ENCODE measurements at regions not wholly inside any gene's neighbourhood (a gene's known extent, or its start where the extent isn't known, plus 50 kb on each side); places are given as distances from the start of the nearest gene placed in this dataset.

DNA sequence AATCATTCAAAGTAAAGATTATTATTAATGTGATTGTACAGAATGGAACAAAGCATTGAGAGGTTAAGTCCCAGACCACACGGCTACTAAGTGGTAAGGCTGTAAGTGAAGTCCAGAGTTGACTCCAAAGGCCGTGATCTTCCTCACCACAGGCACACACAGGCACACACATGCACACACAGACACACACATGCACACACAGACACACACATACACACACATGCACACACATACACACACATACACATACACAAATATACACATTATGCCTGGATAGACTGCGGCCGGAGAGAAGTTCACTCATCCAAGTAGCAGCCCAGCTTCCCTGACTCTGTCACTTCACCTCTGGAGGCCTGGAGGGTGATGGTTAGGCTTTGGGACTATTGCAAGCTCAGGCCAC is 121.9 kb downstream of the HLX start:
- no peak overlapping the region for H3K4me3 ChIP-seq (ENCODE audit: low read length)
- no peaks in the 10 kb centered on the region for H3K9me2 ChIP-seq (ENCODE audit: insufficient read depth, low read length)
- no peaks in the 10 kb centered on the region for H3K9me3 ChIP-seq (ENCODE audit: low read length)
- H3K4me2 ChIP-seq (ENCODE audit: low read length) = no peak overlapping the region
- no peak overlapping the region for H3K27ac ChIP-seq (ENCODE audit: low read length)
- H3K36me3 ChIP-seq (ENCODE audit: insufficient read depth, low read length) = no peaks in the 10 kb centered on the region
- no peaks in the 10 kb centered on the region for H3F3A ChIP-seq (ENCODE audit: insufficient read depth, low read length, poor library complexity, severe bottlenecking)
- H3K9ac ChIP-seq (ENCODE audit: low read length) = no peak overlapping the region
- TF ChIP-seq, protein P1, sequence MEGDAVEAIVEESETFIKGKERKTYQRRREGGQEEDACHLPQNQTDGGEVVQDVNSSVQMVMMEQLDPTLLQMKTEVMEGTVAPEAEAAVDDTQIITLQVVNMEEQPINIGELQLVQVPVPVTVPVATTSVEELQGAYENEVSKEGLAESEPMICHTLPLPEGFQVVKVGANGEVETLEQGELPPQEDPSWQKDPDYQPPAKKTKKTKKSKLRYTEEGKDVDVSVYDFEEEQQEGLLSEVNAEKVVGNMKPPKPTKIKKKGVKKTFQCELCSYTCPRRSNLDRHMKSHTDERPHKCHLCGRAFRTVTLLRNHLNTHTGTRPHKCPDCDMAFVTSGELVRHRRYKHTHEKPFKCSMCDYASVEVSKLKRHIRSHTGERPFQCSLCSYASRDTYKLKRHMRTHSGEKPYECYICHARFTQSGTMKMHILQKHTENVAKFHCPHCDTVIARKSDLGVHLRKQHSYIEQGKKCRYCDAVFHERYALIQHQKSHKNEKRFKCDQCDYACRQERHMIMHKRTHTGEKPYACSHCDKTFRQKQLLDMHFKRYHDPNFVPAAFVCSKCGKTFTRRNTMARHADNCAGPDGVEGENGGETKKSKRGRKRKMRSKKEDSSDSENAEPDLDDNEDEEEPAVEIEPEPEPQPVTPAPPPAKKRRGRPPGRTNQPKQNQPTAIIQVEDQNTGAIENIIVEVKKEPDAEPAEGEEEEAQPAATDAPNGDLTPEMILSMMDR (IDR thresholded peaks at IDR 0.05; ENCODE audit: poor library complexity, severe bottlenecking) = no peak
- TF ChIP-seq SMC3 (conservative IDR thresholded peaks at IDR 0.05; ENCODE audit: poor library complexity) = no peak
- no peak for TF ChIP-seq MXI1 (conservative IDR thresholded peaks at IDR 0.05; ENCODE audit: poor library complexity, severe bottlenecking)
- no peak for TF ChIP-seq RAD21 (conservative IDR thresholded peaks at IDR 0.05)
- no peak for TF ChIP-seq TAF1 (IDR thresholded peaks at IDR 0.05; ENCODE audit: low read depth)
- H3K27me3 ChIP-seq (ENCODE audit: insufficient read depth, low read depth, low read length) = no peaks in the 10 kb centered on the region
- no peaks in the 10 kb centered on the region for H3K79me2 ChIP-seq (replicated peaks; ENCODE audit: insufficient read depth, low read length)
- no peaks in the 10 kb centered on the region for H4K20me1 ChIP-seq (ENCODE audit: insufficient read depth)
- H2AFZ ChIP-seq (ENCODE audit: low read depth, low read length) = no peak overlapping the region

DNA sequence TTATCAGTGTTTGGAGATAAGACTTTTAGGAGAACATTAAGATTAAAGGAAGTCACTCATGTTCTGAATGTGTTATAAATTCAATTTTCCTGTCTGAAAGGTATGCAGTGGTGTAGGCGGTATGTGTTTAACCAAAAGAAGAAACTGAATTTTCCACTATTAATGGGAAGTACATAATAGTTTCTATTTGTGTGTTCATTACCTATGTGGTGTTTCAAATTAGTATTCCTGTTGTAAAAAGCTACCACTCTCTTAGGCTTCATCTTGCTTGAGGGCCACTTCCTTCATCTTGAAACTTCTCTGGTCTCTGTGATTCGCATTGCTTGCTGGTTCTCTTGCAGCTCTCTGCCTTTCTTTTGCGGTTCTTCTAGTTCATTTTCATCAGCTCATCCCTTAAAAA is 123.4 kb downstream of the HLX start:
- H3F3A ChIP-seq (ENCODE audit: insufficient read depth, low read length, poor library complexity, severe bottlenecking) = no peaks in the 10 kb centered on the region
- TF ChIP-seq SMC3 (conservative IDR thresholded peaks at IDR 0.05; ENCODE audit: poor library complexity) (no peak), MXI1 (conservative IDR thresholded peaks at IDR 0.05; ENCODE audit: poor library complexity, severe bottlenecking) (no peak), RAD21 (conservative IDR thresholded peaks at IDR 0.05) (no peak), EZH2 (IDR thresholded peaks at IDR 0.05; ENCODE audit: borderline replicate concordance, insufficient read depth, low read length, poor library complexity, severe bottlenecking) (no peak), EP300 (conservative IDR thresholded peaks at IDR 0.05; ENCODE audit: poor library complexity, severe bottlenecking) (no peak), TAF1 (IDR thresholded peaks at IDR 0.05; ENCODE audit: low read depth) (no peak), POLR2AphosphoS5 (IDR thresholded peaks at IDR 0.05) (no peak)
- TF ChIP-seq, protein P1 (IDR thresholded peaks at IDR 0.05; ENCODE audit: poor library complexity, severe bottlenecking) = no peak
- TF ChIP-seq, protein P2, sequence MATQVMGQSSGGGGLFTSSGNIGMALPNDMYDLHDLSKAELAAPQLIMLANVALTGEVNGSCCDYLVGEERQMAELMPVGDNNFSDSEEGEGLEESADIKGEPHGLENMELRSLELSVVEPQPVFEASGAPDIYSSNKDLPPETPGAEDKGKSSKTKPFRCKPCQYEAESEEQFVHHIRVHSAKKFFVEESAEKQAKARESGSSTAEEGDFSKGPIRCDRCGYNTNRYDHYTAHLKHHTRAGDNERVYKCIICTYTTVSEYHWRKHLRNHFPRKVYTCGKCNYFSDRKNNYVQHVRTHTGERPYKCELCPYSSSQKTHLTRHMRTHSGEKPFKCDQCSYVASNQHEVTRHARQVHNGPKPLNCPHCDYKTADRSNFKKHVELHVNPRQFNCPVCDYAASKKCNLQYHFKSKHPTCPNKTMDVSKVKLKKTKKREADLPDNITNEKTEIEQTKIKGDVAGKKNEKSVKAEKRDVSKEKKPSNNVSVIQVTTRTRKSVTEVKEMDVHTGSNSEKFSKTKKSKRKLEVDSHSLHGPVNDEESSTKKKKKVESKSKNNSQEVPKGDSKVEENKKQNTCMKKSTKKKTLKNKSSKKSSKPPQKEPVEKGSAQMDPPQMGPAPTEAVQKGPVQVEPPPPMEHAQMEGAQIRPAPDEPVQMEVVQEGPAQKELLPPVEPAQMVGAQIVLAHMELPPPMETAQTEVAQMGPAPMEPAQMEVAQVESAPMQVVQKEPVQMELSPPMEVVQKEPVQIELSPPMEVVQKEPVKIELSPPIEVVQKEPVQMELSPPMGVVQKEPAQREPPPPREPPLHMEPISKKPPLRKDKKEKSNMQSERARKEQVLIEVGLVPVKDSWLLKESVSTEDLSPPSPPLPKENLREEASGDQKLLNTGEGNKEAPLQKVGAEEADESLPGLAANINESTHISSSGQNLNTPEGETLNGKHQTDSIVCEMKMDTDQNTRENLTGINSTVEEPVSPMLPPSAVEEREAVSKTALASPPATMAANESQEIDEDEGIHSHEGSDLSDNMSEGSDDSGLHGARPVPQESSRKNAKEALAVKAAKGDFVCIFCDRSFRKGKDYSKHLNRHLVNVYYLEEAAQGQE (IDR thresholded peaks at IDR 0.05; ENCODE audit: borderline replicate concordance) = no peak
- H3K79me2 ChIP-seq (replicated peaks; ENCODE audit: insufficient read depth, low read length) = no peaks in the 10 kb centered on the region
- no peaks in the 10 kb centered on the region for H3K9me2 ChIP-seq (ENCODE audit: insufficient read depth, low read length)
- H3K27me3 ChIP-seq (ENCODE audit: insufficient read depth, low read depth, low read length) = no peaks in the 10 kb centered on the region
- no peak overlapping the region for H3K4me3 ChIP-seq (ENCODE audit: low read length)
- no peaks in the 10 kb centered on the region for H3K36me3 ChIP-seq (ENCODE audit: insufficient read depth, low read length)
- no peak overlapping the region for H3K4me2 ChIP-seq (ENCODE audit: low read length)
- no peaks in the 10 kb centered on the region for H3K9me3 ChIP-seq (ENCODE audit: low read length)
- no peaks in the 10 kb centered on the region for H4K20me1 ChIP-seq (ENCODE audit: insufficient read depth)
- no peak overlapping the region for H2AFZ ChIP-seq (ENCODE audit: low read depth, low read length)
- no peak overlapping the region for H3K27ac ChIP-seq (ENCODE audit: low read length)
- no peak overlapping the region for H3K9ac ChIP-seq (ENCODE audit: low read length)
